ENCODE measurements at regions not wholly inside any gene's neighbourhood (a gene's known extent, or its start where the extent isn't known, plus 50 kb on each side); places are given as distances from the start of the nearest gene placed in this dataset.

DNA sequence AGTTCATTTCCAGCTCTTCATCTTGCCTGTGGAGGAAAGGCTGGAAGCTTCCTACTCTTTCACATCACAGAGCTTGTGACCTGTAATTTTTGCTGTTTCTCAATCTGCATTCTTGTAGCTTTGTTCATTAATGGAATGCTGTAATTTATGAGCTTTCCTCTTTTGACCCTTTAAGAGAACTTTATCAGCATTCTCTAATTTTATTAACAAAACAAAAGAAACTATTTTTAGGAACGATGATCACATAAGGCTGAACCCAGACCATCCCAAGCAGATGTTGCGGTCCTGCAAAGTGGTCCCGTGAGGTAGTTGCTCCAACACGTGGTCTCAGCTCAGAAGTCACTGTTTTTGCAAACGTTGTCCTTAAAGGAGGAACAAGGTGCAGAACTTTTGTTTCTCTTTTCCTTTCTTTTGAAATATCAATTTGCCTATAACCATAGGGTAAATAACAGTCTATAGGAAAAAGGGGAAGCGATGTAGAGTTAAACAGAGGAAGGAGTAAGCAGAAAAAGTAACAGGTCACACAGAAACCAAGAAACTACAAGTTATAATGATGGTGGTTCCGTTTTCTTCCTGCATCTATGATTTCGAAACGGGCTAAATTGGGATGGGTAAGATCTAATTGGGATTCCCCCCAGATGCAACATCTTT, 121.3 kb upstream of the PHACTR1 start:
- TF ChIP-seq POLR2A (IDR thresholded peaks at IDR 0.05) (no peak), POLR2AphosphoS5 (IDR thresholded peaks at IDR 0.05) (no peak)
- TF ChIP-seq, protein P1, sequence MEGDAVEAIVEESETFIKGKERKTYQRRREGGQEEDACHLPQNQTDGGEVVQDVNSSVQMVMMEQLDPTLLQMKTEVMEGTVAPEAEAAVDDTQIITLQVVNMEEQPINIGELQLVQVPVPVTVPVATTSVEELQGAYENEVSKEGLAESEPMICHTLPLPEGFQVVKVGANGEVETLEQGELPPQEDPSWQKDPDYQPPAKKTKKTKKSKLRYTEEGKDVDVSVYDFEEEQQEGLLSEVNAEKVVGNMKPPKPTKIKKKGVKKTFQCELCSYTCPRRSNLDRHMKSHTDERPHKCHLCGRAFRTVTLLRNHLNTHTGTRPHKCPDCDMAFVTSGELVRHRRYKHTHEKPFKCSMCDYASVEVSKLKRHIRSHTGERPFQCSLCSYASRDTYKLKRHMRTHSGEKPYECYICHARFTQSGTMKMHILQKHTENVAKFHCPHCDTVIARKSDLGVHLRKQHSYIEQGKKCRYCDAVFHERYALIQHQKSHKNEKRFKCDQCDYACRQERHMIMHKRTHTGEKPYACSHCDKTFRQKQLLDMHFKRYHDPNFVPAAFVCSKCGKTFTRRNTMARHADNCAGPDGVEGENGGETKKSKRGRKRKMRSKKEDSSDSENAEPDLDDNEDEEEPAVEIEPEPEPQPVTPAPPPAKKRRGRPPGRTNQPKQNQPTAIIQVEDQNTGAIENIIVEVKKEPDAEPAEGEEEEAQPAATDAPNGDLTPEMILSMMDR (IDR thresholded peaks at IDR 0.05): no peak

Data from suprapubic skin (tissue), 4 donors.